ENCODE measurements at regions not wholly inside any gene's neighbourhood (a gene's known extent, or its start where the extent isn't known, plus 50 kb on each side); places are given as distances from the start of the nearest gene placed in this dataset.

- DNase-seq (ENCODE audit: low read depth, low spot score): no peak
Measured at GRCh38 chr12:89999699-90000505, 291.3 kb upstream of the ATP2B1 start.

GRCh38 chr12:89995870-89996269 lies 287.2 kb upstream of the ATP2B1 start:
- DNase-seq (ENCODE audit: low read depth, low spot score): no peak

GRCh38 chr12:89994911-89995310 lies 286.3 kb upstream of the ATP2B1 start:
- no peak for DNase-seq (ENCODE audit: low read depth, low spot score)

- no peak for DNase-seq (ENCODE audit: low read depth, low spot score)
Measured at GRCh38 chr12:89993632-89994031, 285.0 kb upstream of the ATP2B1 start.

- no peak for DNase-seq (ENCODE audit: low read depth, low spot score)
Measured at GRCh38 chr12:89992668-89993451, 284.2 kb upstream of the ATP2B1 start.

- no peak for DNase-seq (ENCODE audit: low read depth, low spot score)
Measured at GRCh38 chr12:89991807-89992590, 283.4 kb upstream of the ATP2B1 start.

GRCh38 chr12:89988188-89988915 lies 279.7 kb upstream of the ATP2B1 start:
- no peak for DNase-seq (ENCODE audit: low read depth, low spot score)

GRCh38 chr12:89985935-89986334 lies 277.3 kb upstream of the ATP2B1 start:
- no peak for DNase-seq (ENCODE audit: low read depth, low spot score)

GRCh38 chr12:89984846-89985245 lies 276.2 kb upstream of the ATP2B1 start:
- no peak for DNase-seq (ENCODE audit: low read depth, low spot score)

- DNase-seq (ENCODE audit: low read depth, low spot score): no peak
Measured at GRCh38 chr12:89983622-89984021, 275.0 kb upstream of the ATP2B1 start.

- no peak for DNase-seq (ENCODE audit: low read depth, low spot score)
Measured at GRCh38 chr12:89980236-89980635, 271.6 kb upstream of the ATP2B1 start.

GRCh38 chr12:89977405-89978085 lies 268.9 kb upstream of the ATP2B1 start:
- DNase-seq (ENCODE audit: low read depth, low spot score): no peak

- DNase-seq (ENCODE audit: low read depth, low spot score): no peak
Measured at GRCh38 chr12:89976866-89977265, 268.2 kb upstream of the ATP2B1 start.

GRCh38 chr12:89975574-89975973 lies 266.9 kb upstream of the ATP2B1 start:
- no peak for DNase-seq (ENCODE audit: low read depth, low spot score)

- no peak for DNase-seq (ENCODE audit: low read depth, low spot score)
Measured at GRCh38 chr12:89971880-89972279, 263.2 kb upstream of the ATP2B1 start.

- DNase-seq (ENCODE audit: low read depth, low spot score): no peak
Measured at GRCh38 chr12:89970722-89971121, 262.1 kb upstream of the ATP2B1 start.

- no peak for DNase-seq (ENCODE audit: low read depth, low spot score)
Measured at GRCh38 chr12:89969093-89969492, 260.5 kb upstream of the ATP2B1 start.

- DNase-seq (ENCODE audit: low read depth, low spot score): no peak
Measured at GRCh38 chr12:89968151-89968700, 259.6 kb upstream of the ATP2B1 start.

GRCh38 chr12:89966495-89967240 lies 258.0 kb upstream of the ATP2B1 start:
- DNase-seq (ENCODE audit: low read depth, low spot score): no peak

GRCh38 chr12:89965993-89966392 lies 257.4 kb upstream of the ATP2B1 start:
- DNase-seq (ENCODE audit: low read depth, low spot score): no peak

Data from smooth muscle cell of the brain vasculature (primary cell).